Peyer's patch (tissue), 4 donors: ENCODE measurements at regions not wholly inside any gene's neighbourhood (a gene's known extent, or its start where the extent isn't known, plus 50 kb on each side); places are given as distances from the start of the nearest gene placed in this dataset.

ENCODE experiments used
- CTCF ChIP-seq, 6 experiments: fragments of 450-650 bp in 4 of 6; fragments of 200-600 bp in 2 of 6; sonication (generic) in 1 of 6; IDR thresholded peaks; one replicate each; pipeline ENCODE4 v1.5.1; 2017 to 2019; ENCODE audit warnings: antibody characterized with exemption in 6 of 6, mild to moderate bottlenecking in 3 of 6, moderate library complexity in 1 of 6
- POLR2A ChIP-seq, 2 donors: fragments of 450-650 bp; IDR thresholded peaks; one replicate each; pipeline ENCODE4 v1.5.1; 2017; ENCODE audit warnings: antibody characterized with exemption in 2 of 2, mild to moderate bottlenecking in 2 of 2, moderate library complexity in 2 of 2

GRCh38 chr2:103249462-103249861, 487.6 kb downstream of the TMEM182 start:
- TF ChIP-seq CTCF (IDR thresholded peaks at IDR 0.05) (no peak), POLR2A (IDR thresholded peaks at IDR 0.05) (no peak)
